Chondrocyte (in vitro differentiated cells): ENCODE measurements at regions not wholly inside any gene's neighbourhood (a gene's known extent, or its start where the extent isn't known, plus 50 kb on each side); places are given as distances from the start of the nearest gene placed in this dataset.

Source experiments
- DNase-seq: peaks from one replicate; pipeline ENCODE4 v3.0.0; 2021; ENCODE audit warnings: mixed read lengths, low spot score
- H3K27ac Mint-ChIP-seq: one replicate; pipeline ENCODE4 v1.8.0; 2021; ENCODE audit warnings: mild to moderate bottlenecking, moderate library complexity, mixed read lengths; ENCODE audit not compliant: unreplicated experiment
- H3K27me3 Mint-ChIP-seq: 2 replicates; pipeline ENCODE4 v1.8.0; 2021; ENCODE audit warnings: low read depth, mixed read lengths
- H3K36me3 Mint-ChIP-seq: 2 replicates; pipeline ENCODE4 v1.8.0; 2021; ENCODE audit warnings: low read depth, mixed read lengths
- H3K4me1 Mint-ChIP-seq: 2 replicates; pipeline ENCODE4 v1.8.0; 2021; ENCODE audit warnings: low read depth, mild to moderate bottlenecking, mixed read lengths
- H3K4me3 Mint-ChIP-seq: one replicate; pipeline ENCODE4 v1.8.0; 2021; ENCODE audit warnings: mild to moderate bottlenecking, moderate library complexity, mixed read lengths; ENCODE audit not compliant: unreplicated experiment
- H3K9me3 Mint-ChIP-seq: 2 replicates; pipeline ENCODE4 v1.8.0; 2021; ENCODE audit warnings: low read depth, mixed read lengths
- TF ChIP-seq, protein P1 (sequence below): fragments of 200-600 bp; sonication (generic); IDR thresholded peaks from 2 replicates; pipeline ENCODE4 v1.5.0; 2021; ENCODE audit warnings: antibody characterized with exemption, mild to moderate bottlenecking, moderate library complexity

DNA sequence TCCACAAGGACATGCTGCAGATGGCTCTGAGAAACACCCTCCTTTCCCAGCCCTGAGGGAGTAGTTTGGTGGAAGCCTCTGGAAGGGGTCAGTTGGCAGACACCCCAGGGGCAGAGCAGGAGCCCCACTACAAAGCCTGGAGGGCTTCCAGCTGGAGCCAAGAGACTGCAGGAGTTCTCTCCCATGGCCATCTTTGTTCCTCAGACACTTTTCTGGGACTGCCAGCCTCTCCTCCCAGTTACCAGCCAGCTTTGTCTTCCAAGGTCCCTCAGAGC lies 91.0 kb upstream of the PJA1 start:
- peaks cover 7% of the 10 kb centered on the region for H3K9me3 Mint-ChIP-seq
- no peaks in the 10 kb centered on the region for H3K4me1 Mint-ChIP-seq
- peaks cover 6% of the 10 kb centered on the region for H3K27me3 Mint-ChIP-seq
- H3K27ac Mint-ChIP-seq = no peak overlapping the region
- DNase-seq = no peak
- no peak overlapping the region for H3K4me3 Mint-ChIP-seq
- TF ChIP-seq, protein P1, sequence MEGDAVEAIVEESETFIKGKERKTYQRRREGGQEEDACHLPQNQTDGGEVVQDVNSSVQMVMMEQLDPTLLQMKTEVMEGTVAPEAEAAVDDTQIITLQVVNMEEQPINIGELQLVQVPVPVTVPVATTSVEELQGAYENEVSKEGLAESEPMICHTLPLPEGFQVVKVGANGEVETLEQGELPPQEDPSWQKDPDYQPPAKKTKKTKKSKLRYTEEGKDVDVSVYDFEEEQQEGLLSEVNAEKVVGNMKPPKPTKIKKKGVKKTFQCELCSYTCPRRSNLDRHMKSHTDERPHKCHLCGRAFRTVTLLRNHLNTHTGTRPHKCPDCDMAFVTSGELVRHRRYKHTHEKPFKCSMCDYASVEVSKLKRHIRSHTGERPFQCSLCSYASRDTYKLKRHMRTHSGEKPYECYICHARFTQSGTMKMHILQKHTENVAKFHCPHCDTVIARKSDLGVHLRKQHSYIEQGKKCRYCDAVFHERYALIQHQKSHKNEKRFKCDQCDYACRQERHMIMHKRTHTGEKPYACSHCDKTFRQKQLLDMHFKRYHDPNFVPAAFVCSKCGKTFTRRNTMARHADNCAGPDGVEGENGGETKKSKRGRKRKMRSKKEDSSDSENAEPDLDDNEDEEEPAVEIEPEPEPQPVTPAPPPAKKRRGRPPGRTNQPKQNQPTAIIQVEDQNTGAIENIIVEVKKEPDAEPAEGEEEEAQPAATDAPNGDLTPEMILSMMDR = no peak
- no peaks in the 10 kb centered on the region for H3K36me3 Mint-ChIP-seq

DNA sequence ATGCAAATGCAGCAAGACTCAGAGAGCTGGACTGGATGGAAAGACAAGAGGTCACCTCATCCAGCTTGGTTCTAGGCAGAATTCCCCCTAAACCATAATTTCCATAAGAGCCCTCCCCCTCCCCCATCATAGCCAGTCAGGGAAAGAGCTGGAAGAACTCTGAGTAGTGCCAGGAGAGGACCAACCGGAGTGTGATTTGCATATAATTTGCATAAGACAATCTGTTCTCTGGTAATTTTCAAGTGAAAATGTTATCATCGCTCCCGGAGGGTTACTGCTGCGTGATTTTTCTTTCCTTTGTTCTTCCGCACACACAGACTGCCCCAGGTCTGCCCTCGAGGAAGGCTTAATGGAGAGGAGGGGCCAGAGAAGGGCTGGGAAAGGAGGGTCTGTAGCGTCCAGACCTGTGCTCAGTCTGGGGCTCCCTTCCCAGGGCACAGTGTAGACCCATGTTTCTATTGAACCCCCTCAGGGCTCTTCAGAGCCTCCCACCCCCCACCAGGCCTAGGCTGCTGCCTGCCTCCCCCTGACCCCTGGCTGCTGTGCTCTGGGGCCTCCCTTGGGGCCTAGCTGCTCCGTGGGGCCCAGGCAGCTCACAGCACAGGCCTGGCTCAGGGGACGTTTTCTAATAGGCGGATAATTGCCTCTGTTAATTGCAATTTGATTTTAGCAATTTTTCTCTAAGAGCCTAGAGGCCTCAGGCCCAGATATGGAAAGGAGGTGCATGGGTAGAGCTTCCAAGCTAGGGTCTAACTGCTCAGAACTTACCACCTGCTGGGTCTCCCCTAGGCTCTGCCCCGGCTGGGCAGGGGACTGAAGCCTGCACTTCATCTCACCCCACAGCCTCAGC lies 90.4 kb upstream of the PJA1 start:
- Mint-ChIP-seq H3K27me3 (peaks cover 6% of the 10 kb centered on the region), H3K4me1 (no peaks in the 10 kb centered on the region), H3K9me3 (peaks cover 7% of the 10 kb centered on the region), H3K4me3 (no peak overlapping the region), H3K27ac (no peak overlapping the region), H3K36me3 (no peaks in the 10 kb centered on the region)
- no peak for DNase-seq
- TF ChIP-seq, protein P1 = no peak

DNA sequence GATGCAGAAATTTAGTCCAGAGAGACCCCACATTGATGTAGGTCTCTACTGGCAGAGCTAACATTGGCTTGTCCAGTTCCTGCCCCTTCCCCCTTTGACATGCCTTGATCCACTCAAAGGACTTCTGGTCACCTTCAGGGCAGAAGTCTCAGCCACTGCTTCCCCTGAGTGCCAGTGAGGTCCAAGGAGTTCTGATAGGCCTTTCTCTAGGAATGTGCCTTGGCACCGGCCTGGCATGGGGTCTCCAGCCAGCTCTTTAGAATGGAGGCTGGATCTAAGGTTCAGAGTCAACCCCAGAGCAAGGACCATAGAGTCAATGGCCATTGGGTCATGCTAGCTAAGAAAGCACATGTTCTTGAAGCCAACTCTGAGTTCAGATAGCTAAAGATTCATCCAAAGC lies 88.6 kb upstream of the PJA1 start:
- TF ChIP-seq, protein P1 = no peak
- Mint-ChIP-seq H3K9me3 (peaks cover 17% of the 10 kb centered on the region), H3K36me3 (no peaks in the 10 kb centered on the region), H3K4me3 (no peak overlapping the region), H3K27me3 (no peaks in the 10 kb centered on the region), H3K4me1 (no peaks in the 10 kb centered on the region), H3K27ac (no peak overlapping the region)
- no peak for DNase-seq

DNA sequence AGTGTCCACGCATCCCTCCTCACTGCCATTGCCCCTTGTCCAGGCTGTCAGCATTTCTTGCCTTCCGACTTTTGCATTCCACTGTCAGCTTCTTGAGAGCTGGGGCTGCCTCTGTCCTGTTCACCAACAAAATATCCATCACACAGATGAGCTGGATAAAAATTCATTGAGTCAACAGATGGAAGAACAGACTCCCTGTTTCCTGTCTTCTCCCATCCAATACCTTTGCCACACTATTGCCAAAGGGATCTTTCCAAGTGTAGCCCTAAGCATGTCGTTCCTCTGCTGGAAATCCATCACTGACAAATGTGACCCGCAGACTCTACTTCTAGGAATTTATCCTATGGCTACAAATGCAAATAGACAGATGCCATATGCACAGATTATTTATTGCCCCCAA lies 78.0 kb upstream of the PJA1 start:
- H3K36me3 Mint-ChIP-seq = peaks cover 2% of the 10 kb centered on the region
- no peak overlapping the region for H3K27ac Mint-ChIP-seq
- H3K9me3 Mint-ChIP-seq = peaks cover 11% of the 10 kb centered on the region
- TF ChIP-seq, protein P1 = no peak
- H3K4me3 Mint-ChIP-seq = no peak overlapping the region
- H3K4me1 Mint-ChIP-seq = no peaks in the 10 kb centered on the region
- H3K27me3 Mint-ChIP-seq = peaks cover 14% of the 10 kb centered on the region
- no peak for DNase-seq

DNA sequence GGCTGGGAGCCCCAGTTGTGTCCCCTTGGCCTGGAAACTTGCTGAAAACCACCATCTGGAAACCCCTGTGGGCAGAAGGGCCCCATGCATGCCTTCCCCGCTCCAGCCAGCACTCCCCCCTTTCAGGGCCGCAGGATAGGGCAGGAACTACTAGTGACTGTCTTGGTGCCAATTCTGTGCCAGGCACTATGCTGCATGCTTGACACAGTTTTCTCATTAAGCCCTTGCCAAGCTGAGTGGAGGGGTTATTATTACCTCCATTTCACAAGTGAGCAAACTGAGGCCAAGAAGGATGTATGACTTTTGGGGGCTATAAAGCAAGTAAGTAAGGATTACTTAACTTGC lies 73.6 kb upstream of the PJA1 start:
- no peak for DNase-seq
- H3K27ac Mint-ChIP-seq = no peak overlapping the region
- H3K9me3 Mint-ChIP-seq = no peaks in the 10 kb centered on the region
- H3K4me1 Mint-ChIP-seq = no peaks in the 10 kb centered on the region
- peaks cover 4% of the 10 kb centered on the region for H3K27me3 Mint-ChIP-seq
- TF ChIP-seq, protein P1 = no peak
- no peaks in the 10 kb centered on the region for H3K36me3 Mint-ChIP-seq
- H3K4me3 Mint-ChIP-seq = no peak overlapping the region
